HEK293 (cell line): ENCODE measurements at regions not wholly inside any gene's neighbourhood (a gene's known extent, or its start where the extent isn't known, plus 50 kb on each side); places are given as distances from the start of the nearest gene placed in this dataset.

ENCODE experiments used
- FEZF1 ChIP-seq: fragments of 450-650 bp; formaldehyde crosslinking; IDR thresholded peaks from 2 replicates; pipeline ENCODE4 v1.5.1; 2016; ENCODE audit warnings: missing biosample characterization, missing genetic modification characterization
- GLI4 ChIP-seq: fragments of 450-650 bp; formaldehyde crosslinking; IDR thresholded peaks from 2 replicates; pipeline ENCODE4 v1.5.1; 2016; ENCODE audit warnings: missing biosample characterization, missing genetic modification characterization
- ZBTB48 ChIP-seq: fragments of 450-650 bp; formaldehyde crosslinking; IDR thresholded peaks from 2 replicates; pipeline ENCODE4 v1.5.1; 2016; ENCODE audit warnings: missing biosample characterization, missing genetic modification characterization
- ZNF138 ChIP-seq: fragments of 450-650 bp; formaldehyde crosslinking; IDR thresholded peaks from 2 replicates; pipeline ENCODE4 v1.5.1; 2016; ENCODE audit warnings: missing biosample characterization, missing genetic modification characterization, borderline replicate concordance
- ZNF274 ChIP-seq, 2 experiments: fragments of 200-500 bp in 1 of 2; fragments of 450-650 bp in 1 of 2; sonication (Bioruptor generic) in 1 of 2; formaldehyde crosslinking in 1 of 2; IDR thresholded peaks; 2 replicates each; pipeline versions ENCODE4 v1.5.1 to v1.6.1; 2014 to 2016; ENCODE audit warnings: borderline replicate concordance in 1 of 2, inconsistent platforms in 1 of 2, low read length in 1 of 2, missing biosample characterization in 1 of 2, missing genetic modification characterization in 1 of 2
- ZNF639 ChIP-seq: fragments of 450-650 bp; formaldehyde crosslinking; IDR thresholded peaks from 2 replicates; pipeline ENCODE4 v1.5.1; 2016; ENCODE audit warnings: missing biosample characterization, missing genetic modification characterization
- ZNF654 ChIP-seq: fragments of 450-650 bp; formaldehyde crosslinking; IDR thresholded peaks from 2 replicates; pipeline ENCODE4 v1.5.1; 2016; ENCODE audit warnings: low read depth, missing biosample characterization, missing genetic modification characterization
- ZXDB ChIP-seq: fragments of 450-650 bp; formaldehyde crosslinking; IDR thresholded peaks from 2 replicates; pipeline ENCODE4 v1.5.1; 2016; ENCODE audit warnings: missing biosample characterization, missing genetic modification characterization
- TF ChIP-seq, protein P1 (sequence below): fragments of 450-650 bp; formaldehyde crosslinking; conservative IDR thresholded peaks from 2 replicates; pipeline ENCODE4 v1.5.1; 2016; ENCODE audit warnings: low read depth, missing biosample characterization, missing genetic modification characterization

DNA sequence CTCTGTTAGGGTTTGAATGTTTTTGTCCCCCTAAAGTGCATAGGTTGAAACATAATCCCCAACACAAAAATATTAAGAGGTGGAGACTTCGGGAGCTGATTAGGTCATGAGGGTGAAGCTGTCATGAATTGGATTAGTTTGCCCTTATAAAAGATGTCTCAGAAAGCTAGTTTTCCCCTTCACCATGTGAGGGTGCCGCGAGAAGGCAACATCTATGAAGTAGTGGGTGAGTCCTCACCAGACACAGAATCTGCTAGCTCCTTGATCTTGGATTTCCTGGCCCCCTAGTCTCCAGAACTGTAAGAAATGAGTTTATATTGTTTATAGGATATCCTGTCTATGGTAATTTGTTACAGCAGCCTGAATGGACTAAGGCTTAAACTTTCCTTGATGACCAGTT, 301.5 kb upstream of the ATP2B1 start:
- TF ChIP-seq ZNF138 (tag by site-specific recombination): no peak
- no peak for TF ChIP-seq FEZF1 (tag by site-specific recombination)
- TF ChIP-seq ZNF639: no peak
- TF ChIP-seq ZNF654: no peak
- no peak for TF ChIP-seq ZNF274 (IDR thresholded peaks at IDR 0.05; ENCODE audit: low read length)
- no peak for TF ChIP-seq ZNF274 (tag by site-specific recombination; IDR thresholded peaks at IDR 0.05; ENCODE audit: borderline replicate concordance)
- TF ChIP-seq GLI4 (tag by site-specific recombination): no peak
- TF ChIP-seq ZXDB (tag by site-specific recombination): no peak
- no peak for TF ChIP-seq ZBTB48
- TF ChIP-seq, protein P1, sequence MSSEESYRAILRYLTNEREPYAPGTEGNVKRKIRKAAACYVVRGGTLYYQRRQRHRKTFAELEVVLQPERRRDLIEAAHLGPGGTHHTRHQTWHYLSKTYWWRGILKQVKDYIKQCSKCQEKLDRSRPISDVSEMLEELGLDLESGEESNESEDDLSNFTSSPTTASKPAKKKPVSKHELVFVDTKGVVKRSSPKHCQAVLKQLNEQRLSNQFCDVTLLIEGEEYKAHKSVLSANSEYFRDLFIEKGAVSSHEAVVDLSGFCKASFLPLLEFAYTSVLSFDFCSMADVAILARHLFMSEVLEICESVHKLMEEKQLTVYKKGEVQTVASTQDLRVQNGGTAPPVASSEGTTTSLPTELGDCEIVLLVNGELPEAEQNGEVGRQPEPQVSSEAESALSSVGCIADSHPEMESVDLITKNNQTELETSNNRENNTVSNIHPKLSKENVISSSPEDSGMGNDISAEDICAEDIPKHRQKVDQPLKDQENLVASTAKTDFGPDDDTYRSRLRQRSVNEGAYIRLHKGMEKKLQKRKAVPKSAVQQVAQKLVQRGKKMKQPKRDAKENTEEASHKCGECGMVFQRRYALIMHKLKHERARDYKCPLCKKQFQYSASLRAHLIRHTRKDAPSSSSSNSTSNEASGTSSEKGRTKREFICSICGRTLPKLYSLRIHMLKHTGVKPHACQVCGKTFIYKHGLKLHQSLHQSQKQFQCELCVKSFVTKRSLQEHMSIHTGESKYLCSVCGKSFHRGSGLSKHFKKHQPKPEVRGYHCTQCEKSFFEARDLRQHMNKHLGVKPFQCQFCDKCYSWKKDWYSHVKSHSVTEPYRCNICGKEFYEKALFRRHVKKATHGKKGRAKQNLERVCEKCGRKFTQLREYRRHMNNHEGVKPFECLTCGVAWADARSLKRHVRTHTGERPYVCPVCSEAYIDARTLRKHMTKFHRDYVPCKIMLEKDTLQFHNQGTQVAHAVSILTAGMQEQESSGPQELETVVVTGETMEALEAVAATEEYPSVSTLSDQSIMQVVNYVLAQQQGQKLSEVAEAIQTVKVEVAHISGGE (tag by site-specific recombination): no peak
